HEK293 (cell line): ENCODE measurements at regions not wholly inside any gene's neighbourhood (a gene's known extent, or its start where the extent isn't known, plus 50 kb on each side); places are given as distances from the start of the nearest gene placed in this dataset.

Source experiments
- CTCF ChIA-PET: fragments of 350-600 bp; formaldehyde crosslinking; extraction: SDS; loops from one replicate; lab custom pipeline; 2021; ENCODE audit warnings: antibody characterized with exemption; lab: Yijun Ruan, JAX
- POLR2A ChIA-PET: fragments of 300-600 bp; formaldehyde crosslinking; extraction: SDS; loops from one replicate; lab custom pipeline; 2020; ENCODE audit warnings: antibody characterized with exemption, inconsistent platforms; lab: Yijun Ruan, JAX
- H3K27ac ChIP-seq: fragments of 200-500 bp; sonication (Bioruptor generic); 2 replicates; pipeline ENCODE4 v1.5.1; 2014; ENCODE audit warnings: low read depth, low read length, control low read depth, inconsistent platforms; ENCODE audit errors: extremely low read depth
- H3K36me3 ChIP-seq, 2 experiments: fragments of 200-500 bp in 1 of 2; sonication (Bioruptor generic) in 1 of 2; 1 replicate in 1 of 2; 2 replicates in 1 of 2; pipeline ENCODE4 v1.5.1; 2014 to 2017; ENCODE audit warnings: inconsistent platforms in 2 of 2, low read length in 2 of 2; ENCODE audit not compliant: control insufficient read depth in 2 of 2, insufficient read depth in 1 of 2
- H3K4me1 ChIP-seq: fragments of 200-500 bp; sonication (Bioruptor generic); 2 replicates; pipeline ENCODE4 v1.5.1; 2014; ENCODE audit warnings: mild to moderate bottlenecking, low read length, inconsistent platforms; ENCODE audit not compliant: control insufficient read depth, insufficient read depth
- H3K4me3 ChIP-seq: 2 replicates; pipeline ENCODE4 v1.5.1; 2011; ENCODE audit warnings: low read depth, mild to moderate bottlenecking, control low read depth, low read length, moderate library complexity
- H3K9me3 ChIP-seq: fragments of 200-500 bp; sonication (Bioruptor generic); 2 replicates; pipeline ENCODE4 v1.5.1; 2014; ENCODE audit warnings: low read depth, low read length, inconsistent platforms; ENCODE audit not compliant: control insufficient read depth, insufficient read depth
- KLF10 ChIP-seq: fragments of 450-650 bp; IDR thresholded peaks from 2 replicates; pipeline ENCODE4 v1.5.1; 2018; ENCODE audit warnings: missing biosample characterization, mild to moderate bottlenecking, missing genetic modification characterization
- PBX3 ChIP-seq: sonication (generic); formaldehyde crosslinking; IDR thresholded peaks from 2 replicates; pipeline ENCODE4 v1.8.1; 2022; ENCODE audit warnings: mild to moderate bottlenecking, moderate library complexity, missing genetic modification reagents
- SETDB1 ChIP-seq: IDR thresholded peaks from one replicate; pipeline ENCODE4 v1.6.1; 2017; ENCODE audit warnings: mild to moderate bottlenecking, low read length, moderate library complexity, mixed read lengths; ENCODE audit not compliant: insufficient read length
- SP3 ChIP-seq: fragments of 450-650 bp; formaldehyde crosslinking; IDR thresholded peaks from 2 replicates; pipeline ENCODE4 v1.5.1; 2016; ENCODE audit warnings: missing biosample characterization, missing genetic modification characterization
- SP7 ChIP-seq: fragments of 450-650 bp; formaldehyde crosslinking; IDR thresholded peaks from 2 replicates; pipeline ENCODE4 v1.5.1; 2016; ENCODE audit warnings: missing biosample characterization, missing genetic modification characterization
- ZEB2 ChIP-seq: fragments of 450-650 bp; formaldehyde crosslinking; IDR thresholded peaks from 2 replicates; pipeline ENCODE4 v1.5.1; 2016; ENCODE audit warnings: missing biosample characterization, missing genetic modification characterization
- ZNF140 ChIP-seq: fragments of 450-650 bp; formaldehyde crosslinking; IDR thresholded peaks from 2 replicates; pipeline ENCODE4 v1.5.1; 2016; ENCODE audit warnings: missing biosample characterization, missing genetic modification characterization
- ZNF146 ChIP-seq: fragments of 450-650 bp; formaldehyde crosslinking; IDR thresholded peaks from 2 replicates; pipeline ENCODE4 v1.5.1; 2016; ENCODE audit warnings: missing biosample characterization, missing genetic modification characterization
- ZNF175 ChIP-seq: fragments of 450-650 bp; formaldehyde crosslinking; IDR thresholded peaks from 2 replicates; pipeline ENCODE4 v1.5.1; 2016; ENCODE audit warnings: missing biosample characterization, missing genetic modification characterization
- ZNF184 ChIP-seq: fragments of 450-650 bp; IDR thresholded peaks from 2 replicates; pipeline ENCODE4 v1.5.1; 2018; ENCODE audit warnings: missing biosample characterization, mild to moderate bottlenecking, missing genetic modification characterization
- ZNF214 ChIP-seq: fragments of 450-650 bp; formaldehyde crosslinking; IDR thresholded peaks from 2 replicates; pipeline ENCODE4 v1.5.1; 2017; ENCODE audit warnings: missing biosample characterization, mild to moderate bottlenecking, missing genetic modification characterization, borderline replicate concordance
- ZNF292 ChIP-seq: fragments of 450-650 bp; formaldehyde crosslinking; IDR thresholded peaks from 2 replicates; pipeline ENCODE4 v1.5.1; 2016; ENCODE audit warnings: low read depth, missing biosample characterization, missing genetic modification characterization, borderline replicate concordance
- ZNF311 ChIP-seq: fragments of 450-650 bp; formaldehyde crosslinking; IDR thresholded peaks from 2 replicates; pipeline ENCODE4 v1.5.1; 2017; ENCODE audit warnings: missing biosample characterization, missing genetic modification characterization, borderline replicate concordance
- ZNF473 ChIP-seq: fragments of 450-650 bp; formaldehyde crosslinking; IDR thresholded peaks from 2 replicates; pipeline ENCODE4 v1.5.1; 2017; ENCODE audit warnings: missing biosample characterization, missing genetic modification characterization
- ZNF514 ChIP-seq: fragments of 450-650 bp; formaldehyde crosslinking; IDR thresholded peaks from 2 replicates; pipeline ENCODE4 v1.5.1; 2016; ENCODE audit warnings: missing biosample characterization, missing genetic modification characterization
- ZNF555 ChIP-seq: fragments of 450-650 bp; formaldehyde crosslinking; conservative IDR thresholded peaks from 2 replicates; pipeline ENCODE4 v1.5.1; 2017; ENCODE audit warnings: missing biosample characterization, mild to moderate bottlenecking, missing genetic modification characterization, inconsistent platforms
- ZNF561 ChIP-seq: fragments of 450-650 bp; IDR thresholded peaks from 2 replicates; pipeline ENCODE4 v1.5.1; 2018; ENCODE audit warnings: missing biosample characterization, missing genetic modification characterization, borderline replicate concordance
- ZNF677 ChIP-seq: fragments of 450-650 bp; IDR thresholded peaks from 2 replicates; pipeline ENCODE4 v1.5.0; 2018; ENCODE audit warnings: missing biosample characterization, mild to moderate bottlenecking, missing genetic modification characterization, moderate library complexity
- ZNF830 ChIP-seq: fragments of 450-650 bp; IDR thresholded peaks from 2 replicates; pipeline ENCODE4 v1.5.0; 2018; ENCODE audit warnings: missing biosample characterization, missing genetic modification characterization, low read depth, mild to moderate bottlenecking, moderate library complexity
- TF ChIP-seq, protein P1 (sequence below): fragments of 450-650 bp; formaldehyde crosslinking; IDR thresholded peaks from 2 replicates; pipeline ENCODE4 v1.5.1; 2016; ENCODE audit warnings: missing biosample characterization, missing genetic modification characterization
- TF ChIP-seq, protein P2 (sequence below): fragments of 450-650 bp; formaldehyde crosslinking; IDR thresholded peaks from 2 replicates; pipeline ENCODE4 v1.5.1; 2016; ENCODE audit warnings: missing biosample characterization, missing genetic modification characterization, borderline replicate concordance
- TF ChIP-seq, protein P3 (sequence below): fragments of 450-650 bp; formaldehyde crosslinking; IDR thresholded peaks from 2 replicates; pipeline ENCODE4 v1.5.1; 2016; ENCODE audit warnings: missing biosample characterization, missing genetic modification characterization

DNA sequence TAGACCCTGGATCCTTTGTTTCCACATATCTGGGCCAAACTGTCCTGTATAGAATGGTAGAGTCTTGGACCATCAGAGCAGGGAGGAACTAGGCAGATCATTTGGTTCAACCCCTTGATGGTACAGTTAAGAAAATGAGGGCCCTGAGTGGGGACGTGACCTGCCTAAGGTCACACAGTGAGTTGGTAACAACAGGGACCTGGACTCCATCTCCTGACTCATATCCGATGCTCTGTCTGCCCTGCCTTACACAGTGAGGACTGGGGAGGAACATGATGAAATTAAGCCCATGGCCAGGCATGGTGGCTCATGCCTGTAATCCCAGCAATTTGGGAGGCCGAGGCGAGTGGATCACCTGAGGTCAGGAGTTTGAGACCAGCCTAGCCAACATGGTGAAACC, 440.2 kb downstream of the PTPRU start:
- Histone ChIP-seq H3K4me1 (no peaks in the 10 kb centered on the region), H3K36me3 (no peaks in the 10 kb centered on the region), H3K4me3 (no peak overlapping the region), H3K9me3 (no peaks in the 10 kb centered on the region), H3K27ac (no peak overlapping the region)
- TF ChIP-seq KLF10 (tag by site-specific recombination) (no peak), ZNF146 (no peak), PBX3 (CRISPR knock-in tag) (no peak), SETDB1 (no peak), ZNF311 (tag by site-specific recombination) (no peak), ZNF555 (tag by site-specific recombination) (no peak), SP7 (no peak), SP3 (tag by site-specific recombination) (no peak), ZNF175 (tag by site-specific recombination) (no peak), ZNF514 (tag by site-specific recombination) (no peak), ZNF214 (tag by site-specific recombination) (no peak)
- TF ChIP-seq, protein P1, sequence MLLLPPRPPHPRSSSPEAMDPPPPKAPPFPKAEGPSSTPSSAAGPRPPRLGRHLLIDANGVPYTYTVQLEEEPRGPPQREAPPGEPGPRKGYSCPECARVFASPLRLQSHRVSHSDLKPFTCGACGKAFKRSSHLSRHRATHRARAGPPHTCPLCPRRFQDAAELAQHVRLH (tag by site-specific recombination), result no peak
- POLR2A ChIA-PET, result no interaction called here
- CTCF ChIA-PET, result no interaction called here

- Histone ChIP-seq H3K9me3 (no peaks in the 10 kb centered on the region), H3K4me1 (no peaks in the 10 kb centered on the region), H3K36me3 (no peaks in the 10 kb centered on the region), H3K4me3 (no peak overlapping the region), H3K27ac (no peak overlapping the region)
- ChIA-PET CTCF (no interaction called here), POLR2A (interaction anchor here (0.6 kb wide), 1 partner anchor 383 kb away, joined by 3 read pairs; no protein-coding TSS in a partner anchor)
- TF ChIP-seq ZNF677 (tag by site-specific recombination), result no peak
These were observed 439.4 kb downstream of the PTPRU start for GRCh38 chr1:29675481-29676263.

DNA sequence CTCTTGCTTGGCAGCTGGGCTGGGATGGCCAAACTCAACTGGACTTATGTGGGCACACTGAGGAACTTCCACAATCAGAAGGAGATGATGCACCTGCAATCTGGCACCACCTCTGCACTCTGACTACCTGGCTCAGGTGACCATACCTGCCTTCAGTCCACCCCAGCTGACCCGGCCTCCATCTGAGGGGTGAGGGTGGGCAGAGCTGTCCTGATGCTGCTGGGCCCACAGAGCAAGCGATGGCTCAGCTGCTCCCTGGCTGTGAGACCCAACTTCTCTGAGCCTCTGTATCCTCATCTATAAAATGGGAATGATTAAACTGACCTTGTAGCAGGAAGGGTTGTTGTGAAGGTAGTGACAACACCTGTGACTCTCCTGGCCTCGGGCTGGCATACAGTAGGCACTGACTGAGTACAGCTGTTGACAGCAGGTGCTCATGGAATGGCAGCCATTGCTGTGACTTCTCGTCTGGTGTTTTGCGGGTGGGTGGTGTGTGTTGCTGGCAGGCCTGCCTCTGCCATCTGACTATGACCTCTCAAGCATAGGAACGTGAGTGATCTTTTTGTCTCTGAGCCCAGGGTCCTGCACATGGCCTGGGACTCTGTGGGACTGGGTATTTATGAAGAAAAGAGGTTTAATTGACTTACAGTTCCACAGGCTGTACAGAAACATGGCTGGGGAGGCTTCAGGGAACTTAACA, 438.5 kb downstream of the PTPRU start:
- Histone ChIP-seq H3K4me1 (no peaks in the 10 kb centered on the region), H3K27ac (no peak overlapping the region), H3K36me3 (no peaks in the 10 kb centered on the region), H3K4me3 (no peak overlapping the region), H3K9me3 (no peaks in the 10 kb centered on the region)
- POLR2A ChIA-PET, result no interaction called here
- CTCF ChIA-PET, result interaction anchor here (0.7 kb wide), 1 partner anchor 43 kb away, joined by 3 read pairs; no protein-coding TSS in a partner anchor
- TF ChIP-seq ZNF830 (tag by site-specific recombination) (no peak), ZNF561 (tag by site-specific recombination) (no peak), ZEB2 (tag by site-specific recombination) (no peak), ZNF292 (tag by site-specific recombination) (no peak), ZNF140 (no peak), ZNF184 (tag by site-specific recombination) (no peak), ZNF473 (tag by site-specific recombination) (no peak)
- TF ChIP-seq, protein P2, sequence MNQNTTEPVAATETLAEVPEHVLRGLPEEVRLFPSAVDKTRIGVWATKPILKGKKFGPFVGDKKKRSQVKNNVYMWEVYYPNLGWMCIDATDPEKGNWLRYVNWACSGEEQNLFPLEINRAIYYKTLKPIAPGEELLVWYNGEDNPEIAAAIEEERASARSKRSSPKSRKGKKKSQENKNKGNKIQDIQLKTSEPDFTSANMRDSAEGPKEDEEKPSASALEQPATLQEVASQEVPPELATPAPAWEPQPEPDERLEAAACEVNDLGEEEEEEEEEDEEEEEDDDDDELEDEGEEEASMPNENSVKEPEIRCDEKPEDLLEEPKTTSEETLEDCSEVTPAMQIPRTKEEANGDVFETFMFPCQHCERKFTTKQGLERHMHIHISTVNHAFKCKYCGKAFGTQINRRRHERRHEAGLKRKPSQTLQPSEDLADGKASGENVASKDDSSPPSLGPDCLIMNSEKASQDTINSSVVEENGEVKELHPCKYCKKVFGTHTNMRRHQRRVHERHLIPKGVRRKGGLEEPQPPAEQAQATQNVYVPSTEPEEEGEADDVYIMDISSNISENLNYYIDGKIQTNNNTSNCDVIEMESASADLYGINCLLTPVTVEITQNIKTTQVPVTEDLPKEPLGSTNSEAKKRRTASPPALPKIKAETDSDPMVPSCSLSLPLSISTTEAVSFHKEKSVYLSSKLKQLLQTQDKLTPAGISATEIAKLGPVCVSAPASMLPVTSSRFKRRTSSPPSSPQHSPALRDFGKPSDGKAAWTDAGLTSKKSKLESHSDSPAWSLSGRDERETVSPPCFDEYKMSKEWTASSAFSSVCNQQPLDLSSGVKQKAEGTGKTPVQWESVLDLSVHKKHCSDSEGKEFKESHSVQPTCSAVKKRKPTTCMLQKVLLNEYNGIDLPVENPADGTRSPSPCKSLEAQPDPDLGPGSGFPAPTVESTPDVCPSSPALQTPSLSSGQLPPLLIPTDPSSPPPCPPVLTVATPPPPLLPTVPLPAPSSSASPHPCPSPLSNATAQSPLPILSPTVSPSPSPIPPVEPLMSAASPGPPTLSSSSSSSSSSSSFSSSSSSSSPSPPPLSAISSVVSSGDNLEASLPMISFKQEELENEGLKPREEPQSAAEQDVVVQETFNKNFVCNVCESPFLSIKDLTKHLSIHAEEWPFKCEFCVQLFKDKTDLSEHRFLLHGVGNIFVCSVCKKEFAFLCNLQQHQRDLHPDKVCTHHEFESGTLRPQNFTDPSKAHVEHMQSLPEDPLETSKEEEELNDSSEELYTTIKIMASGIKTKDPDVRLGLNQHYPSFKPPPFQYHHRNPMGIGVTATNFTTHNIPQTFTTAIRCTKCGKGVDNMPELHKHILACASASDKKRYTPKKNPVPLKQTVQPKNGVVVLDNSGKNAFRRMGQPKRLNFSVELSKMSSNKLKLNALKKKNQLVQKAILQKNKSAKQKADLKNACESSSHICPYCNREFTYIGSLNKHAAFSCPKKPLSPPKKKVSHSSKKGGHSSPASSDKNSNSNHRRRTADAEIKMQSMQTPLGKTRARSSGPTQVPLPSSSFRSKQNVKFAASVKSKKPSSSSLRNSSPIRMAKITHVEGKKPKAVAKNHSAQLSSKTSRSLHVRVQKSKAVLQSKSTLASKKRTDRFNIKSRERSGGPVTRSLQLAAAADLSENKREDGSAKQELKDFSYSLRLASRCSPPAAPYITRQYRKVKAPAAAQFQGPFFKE (tag by site-specific recombination), result no peak
- TF ChIP-seq, protein P3, sequence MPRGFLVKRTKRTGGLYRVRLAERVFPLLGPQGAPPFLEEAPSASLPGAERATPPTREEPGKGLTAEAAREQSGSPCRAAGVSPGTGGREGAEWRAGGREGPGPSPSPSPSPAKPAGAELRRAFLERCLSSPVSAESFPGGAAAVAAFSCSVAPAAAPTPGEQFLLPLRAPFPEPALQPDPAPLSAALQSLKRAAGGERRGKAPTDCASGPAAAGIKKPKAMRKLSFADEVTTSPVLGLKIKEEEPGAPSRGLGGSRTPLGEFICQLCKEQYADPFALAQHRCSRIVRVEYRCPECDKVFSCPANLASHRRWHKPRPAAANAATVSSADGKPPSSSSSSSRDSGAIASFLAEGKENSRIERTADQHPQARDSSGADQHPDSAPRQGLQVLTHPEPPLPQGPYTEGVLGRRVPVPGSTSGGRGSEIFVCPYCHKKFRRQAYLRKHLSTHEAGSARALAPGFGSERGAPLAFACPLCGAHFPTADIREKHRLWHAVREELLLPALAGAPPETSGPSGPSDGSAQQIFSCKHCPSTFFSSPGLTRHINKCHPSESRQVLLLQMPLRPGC (tag by site-specific recombination), result no peak
